H1 (cell line): ENCODE measurements at regions not wholly inside any gene's neighbourhood (a gene's known extent, or its start where the extent isn't known, plus 50 kb on each side); places are given as distances from the start of the nearest gene placed in this dataset.

Experiments used
- CTCF ChIA-PET: fragments of 300-600 bp; sonication (Branson Sonifier 250); formaldehyde crosslinking; loops from one replicate; lab custom pipeline; 2021; ENCODE audit not compliant: partially characterized antibody; lab: Charles Lee
- POLR2A ChIA-PET: fragments of 300-600 bp; sonication (Branson Sonifier 250); formaldehyde crosslinking; loops from one replicate; lab custom pipeline; 2021; ENCODE audit warnings: inconsistent platforms; ENCODE audit not compliant: partially characterized antibody; lab: Charles Lee
- DNase-seq, 2 experiments: peaks; one replicate each; pipeline versions ENCODE4 v3.0.0 to v3.0.0-alpha.2; 2010 to 2022; ENCODE audit warnings: low spot score in 2 of 2, low read depth in 1 of 2, mixed read lengths in 1 of 2
- FAIRE-seq: peaks from 2 replicates; lab custom pipeline; 2011; peaks lifted over from hg19 to GRCh38; lab: Jason Lieb, UNC
- H2AFZ ChIP-seq: 2 replicates; pipeline ENCODE4 v1.8.1; 2012; ENCODE audit warnings: low read length, inconsistent platforms
- H2AK5ac ChIP-seq: 2 replicates; pipeline ENCODE4 v1.6.1; 2013; ENCODE audit warnings: low read depth, low read length
- H2BK120ac ChIP-seq: replicated peaks from 2 replicates; pipeline ENCODE3; 2013; ENCODE audit warnings: low read depth, low read length, inconsistent platforms
- H2BK12ac ChIP-seq: 2 replicates; pipeline ENCODE4 v1.6.1; 2013; ENCODE audit warnings: low read depth, low read length
- H2BK15ac ChIP-seq: 2 replicates; pipeline ENCODE4 v1.6.1; 2013; ENCODE audit warnings: low read length
- H2BK20ac ChIP-seq: 2 replicates; pipeline ENCODE4 v1.6.1; 2013; ENCODE audit warnings: low read length
- H2BK5ac ChIP-seq: 2 replicates; pipeline ENCODE4 v1.6.1; 2013; ENCODE audit warnings: low read depth, low read length
- H3K14ac ChIP-seq: 2 replicates; pipeline ENCODE4 v1.6.1; 2013; ENCODE audit warnings: inconsistent platforms; ENCODE audit not compliant: insufficient read length
- H3K18ac ChIP-seq: 2 replicates; pipeline ENCODE4 v1.6.1; 2013; ENCODE audit warnings: low read length; ENCODE audit errors: extremely low read depth
- H3K23ac ChIP-seq: 2 replicates; pipeline ENCODE4 v1.6.1; 2013; ENCODE audit warnings: inconsistent platforms; ENCODE audit not compliant: insufficient read length
- H3K23me2 ChIP-seq: 2 replicates; pipeline ENCODE4 v1.6.1; 2013; ENCODE audit warnings: low read depth, low read length
- H3K27ac ChIP-seq: 2 replicates; pipeline ENCODE4 v1.6.1; 2011; ENCODE audit warnings: low read depth, low read length, inconsistent platforms
- H3K27me3 ChIP-seq, 4 experiments: replicated peaks in 1 of 4; 1 replicate in 1 of 4; 2 replicates in 3 of 4; pipeline versions ENCODE4 v1.6.1 to v1.8.1; 2011 to 2013; ENCODE audit warnings: low read length in 3 of 4, mild to moderate bottlenecking in 3 of 4, inconsistent platforms in 2 of 4, mixed read lengths in 2 of 4, moderate library complexity in 1 of 4; ENCODE audit not compliant: control insufficient read depth in 3 of 4, insufficient read depth in 3 of 4; ENCODE audit errors: extremely low read depth in 1 of 4
- H3K36me3 ChIP-seq, 4 experiments: 2 replicates each; pipeline versions ENCODE4 v1.6.1 to v1.8.1; 2011 to 2013; ENCODE audit warnings: mild to moderate bottlenecking in 4 of 4, low read length in 3 of 4, moderate library complexity in 2 of 4, control low read depth in 1 of 4, inconsistent platforms in 1 of 4; ENCODE audit not compliant: insufficient read depth in 4 of 4, control insufficient read depth in 2 of 4
- H3K4ac ChIP-seq: replicated peaks from 2 replicates; pipeline ENCODE3; 2013; ENCODE audit warnings: low read length, low read depth, mixed read lengths, inconsistent platforms; ENCODE audit not compliant: insufficient read length
- H3K4me1 ChIP-seq, 4 experiments: replicated peaks in 1 of 4; 1 replicate in 1 of 4; 2 replicates in 3 of 4; pipeline versions ENCODE4 v1.6.1 to v1.8.1; 2011 to 2013; ENCODE audit warnings: low read length in 3 of 4, inconsistent platforms in 2 of 4, mixed read lengths in 1 of 4; ENCODE audit not compliant: insufficient read depth in 4 of 4, control insufficient read depth in 3 of 4
- H3K4me2 ChIP-seq, 2 experiments: 2 replicates each; pipeline versions ENCODE4 v1.6.1 to v1.8.1; 2011 to 2013; ENCODE audit warnings: low read depth in 2 of 2, low read length in 2 of 2, control low read depth in 1 of 2, inconsistent platforms in 1 of 2, mild to moderate bottlenecking in 1 of 2; ENCODE audit not compliant: insufficient read depth in 1 of 2
- H3K4me3 ChIP-seq, 4 experiments: fragments of 200-600, 300-600 bp in 1 of 4; sonication (generic), shearing (Covaris generic), sonication (Bioruptor Twin) in 1 of 4; 2 replicates each; pipeline versions ENCODE4 v1.5.1 to v1.8.1; 2011 to 2016; ENCODE audit warnings: low read length in 4 of 4, low read depth in 3 of 4, control low read depth in 2 of 4, inconsistent platforms in 2 of 4, mild to moderate bottlenecking in 2 of 4, mixed read lengths in 1 of 4, moderate library complexity in 1 of 4; ENCODE audit not compliant: insufficient read depth in 2 of 4; ENCODE audit errors: extremely low read depth in 1 of 4
- H3K56ac ChIP-seq: replicated peaks from 2 replicates; pipeline ENCODE3; 2013; ENCODE audit warnings: low read depth, mild to moderate bottlenecking, mixed read lengths, low read length, inconsistent platforms; ENCODE audit not compliant: insufficient read length
- H3K79me1 ChIP-seq: 2 replicates; pipeline ENCODE4 v1.6.1; 2013; ENCODE audit warnings: low read depth, low read length, control low read depth
- H3K79me2 ChIP-seq, 2 experiments: 2 replicates each; pipeline versions ENCODE4 v1.6.1 to v1.8.1; 2012 to 2013; ENCODE audit warnings: low read length in 2 of 2, mild to moderate bottlenecking in 2 of 2, inconsistent platforms in 1 of 2; ENCODE audit not compliant: insufficient read depth in 2 of 2, control insufficient read depth in 1 of 2
- H3K9ac ChIP-seq, 4 experiments: replicated peaks in 1 of 4; 1 replicate in 1 of 4; 2 replicates in 3 of 4; pipeline versions ENCODE4 v1.6.1 to v1.8.1; 2011 to 2013; ENCODE audit warnings: low read depth in 3 of 4, low read length in 3 of 4, control low read depth in 2 of 4, mild to moderate bottlenecking in 2 of 4, moderate library complexity in 2 of 4, inconsistent platforms in 1 of 4; ENCODE audit errors: extremely low read depth in 1 of 4
- H3K9me3 ChIP-seq, 2 experiments: 2 replicates each; pipeline versions ENCODE4 v1.6.1 to v1.8.1; 2012 to 2013; ENCODE audit warnings: mild to moderate bottlenecking in 2 of 2, moderate library complexity in 2 of 2, control low read depth in 1 of 2, inconsistent platforms in 1 of 2, low read depth in 1 of 2, low read length in 1 of 2, mixed read lengths in 1 of 2; ENCODE audit not compliant: insufficient read depth in 2 of 2
- H4K20me1 ChIP-seq, 2 experiments: replicated peaks in 1 of 2; 2 replicates each; pipeline versions ENCODE3 to v1.8.1; 2011 to 2013; ENCODE audit warnings: inconsistent platforms in 2 of 2, low read length in 2 of 2, mild to moderate bottlenecking in 1 of 2; ENCODE audit not compliant: insufficient read depth in 2 of 2, control insufficient read depth in 1 of 2
- H4K5ac ChIP-seq: 2 replicates; pipeline ENCODE4 v1.6.1; 2013; ENCODE audit warnings: low read length, low read depth, mixed read lengths, inconsistent platforms; ENCODE audit not compliant: insufficient read length
- H4K8ac ChIP-seq: 2 replicates; pipeline ENCODE4 v1.8.0; 2013; ENCODE audit warnings: mild to moderate bottlenecking, moderate library complexity, low read length, inconsistent platforms; ENCODE audit not compliant: insufficient read depth; ENCODE audit errors: extremely low read depth
- H4K91ac ChIP-seq: replicated peaks from 2 replicates; pipeline ENCODE3; 2013; ENCODE audit warnings: low read length, mixed read lengths, inconsistent platforms; ENCODE audit not compliant: insufficient read length
- ATF2 ChIP-seq: IDR thresholded peaks from 2 replicates; pipeline ENCODE4 v1.6.1; 2012; ENCODE audit warnings: low read length, inconsistent platforms
- HDAC2 ChIP-seq, 2 experiments: fragments of 300-600 bp in 1 of 2; sonication (generic) in 1 of 2; IDR thresholded peaks; 2 replicates each; pipeline ENCODE4 v1.6.1; 2011 to 2012; ENCODE audit warnings: low read depth in 2 of 2, low read length in 2 of 2, mild to moderate bottlenecking in 2 of 2, moderate library complexity in 2 of 2, borderline replicate concordance in 1 of 2, inconsistent platforms in 1 of 2
- MAFK ChIP-seq: IDR thresholded peaks from 2 replicates; pipeline ENCODE4 v1.6.1; 2012; ENCODE audit warnings: low read depth, mild to moderate bottlenecking, improper control_type of control experiment, low read length
- NANOG ChIP-seq: IDR thresholded peaks from 2 replicates; pipeline ENCODE4 v1.6.1; 2011; ENCODE audit warnings: low read length, low read depth, mild to moderate bottlenecking, inconsistent platforms; ENCODE audit not compliant: insufficient read depth, poor library complexity, severe bottlenecking
- SIRT6 ChIP-seq: IDR thresholded peaks from one replicate; pipeline ENCODE4 v1.7.1; 2012; ENCODE audit warnings: low read length, inconsistent platforms
- WGBS, 2 experiments: shearing (Covaris generic) in 1 of 2; methylation state at CpG; one replicate each; pipeline versions ENCODE4 v1.1.6 to v1.1.7; 2013 to 2015; ENCODE audit warnings: low lambda C conversion rate in 2 of 2, mixed read lengths in 2 of 2, inconsistent platforms in 1 of 2, low coverage in 1 of 2, missing lambda C conversion rate in 1 of 2; ENCODE audit not compliant: insufficient replicate concordance in 2 of 2, insufficient coverage in 1 of 2, insufficient read length in 1 of 2; ENCODE audit errors: extremely low coverage in 1 of 2, missing lambda C conversion rate in 1 of 2; 5-methylcytosine and 5-hydroxymethylcytosine counted together

DNA sequence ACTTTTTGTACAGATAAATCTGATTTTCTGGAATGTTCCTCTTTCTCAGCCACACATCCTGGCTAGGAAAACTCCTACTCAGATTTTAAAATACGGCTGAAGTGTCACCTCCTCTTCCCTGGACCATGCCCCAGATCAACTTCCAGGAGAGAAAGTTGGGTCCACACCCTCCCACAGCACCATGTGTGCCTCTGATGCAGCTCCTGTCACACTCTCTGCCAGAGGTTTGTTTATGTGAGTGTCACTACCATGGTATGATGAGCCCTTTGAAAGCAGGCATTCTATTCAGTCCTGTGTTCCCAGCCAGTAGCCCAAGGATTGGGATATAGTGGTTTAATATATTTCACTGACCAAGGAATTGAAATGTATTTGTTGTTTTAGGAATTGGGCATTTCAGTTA, 287.2 kb upstream of the ATP2B1 start:
- H2AFZ ChIP-seq = no peak overlapping the region
- H2BK15ac ChIP-seq = no peak overlapping the region
- no peak overlapping the region for H2BK5ac ChIP-seq
- no peaks in the 10 kb centered on the region for H3K27me3 ChIP-seq
- H2BK20ac ChIP-seq = no peak overlapping the region
- H3K27ac ChIP-seq = no peak overlapping the region
- no peak overlapping the region for H3K9ac ChIP-seq
- ChIA-PET POLR2A (no interaction called here), CTCF (interaction anchor here (0.9 to 1.1 kb wide), 3 partner anchors 18 to 153 kb away, joined by 3 read pairs; no protein-coding TSS in a partner anchor)
- no peak overlapping the region for H4K5ac ChIP-seq
- no peak overlapping the region for H3K4me2 ChIP-seq
- no peak overlapping the region for H4K91ac ChIP-seq
- FAIRE-seq = no peak
- no peaks in the 10 kb centered on the region for H3K79me2 ChIP-seq
- no peak overlapping the region for H3K4ac ChIP-seq
- H4K20me1 ChIP-seq = no peaks in the 10 kb centered on the region
- no peak overlapping the region for H4K8ac ChIP-seq
- no peaks in the 10 kb centered on the region for H3K9me3 ChIP-seq
- no peak overlapping the region for H3K18ac ChIP-seq
- TF ChIP-seq NANOG (no peak), SIRT6 (no peak), HDAC2 (IDR thresholded peaks at IDR 0.05; ENCODE audit: borderline replicate concordance in 1 of 2, low read depth in 2 of 2, low read length in 2 of 2) (no peak), MAFK (no peak), ATF2 (no peak)
- TF ChIP-seq, all 59 proteins: peak for 0
- Histone ChIP-seq H2BK12ac (no peak overlapping the region), H3K23ac (no peak overlapping the region), H3K36me3 (no peaks in the 10 kb centered on the region), H2BK120ac (no peak overlapping the region), H2AK5ac (no peak overlapping the region), H3K56ac (no peak overlapping the region), H3K4me1 (no peaks in the 10 kb centered on the region; a peak in 1 of 7 replicates), H3K14ac (no peak overlapping the region), H3K79me1 (no peaks in the 10 kb centered on the region), H3K4me3 (no peak overlapping the region), H3K23me2 (no peaks in the 10 kb centered on the region)
- no peak for DNase-seq
- WGBS, 2 experiments = 100% methylated on average over 1 of the region's 1 CpG; no CpG with 5 or more reads in 1 of the 2 experiments
